ENCODE measurements at regions not wholly inside any gene's neighbourhood (a gene's known extent, or its start where the extent isn't known, plus 50 kb on each side); places are given as distances from the start of the nearest gene placed in this dataset.

DNA sequence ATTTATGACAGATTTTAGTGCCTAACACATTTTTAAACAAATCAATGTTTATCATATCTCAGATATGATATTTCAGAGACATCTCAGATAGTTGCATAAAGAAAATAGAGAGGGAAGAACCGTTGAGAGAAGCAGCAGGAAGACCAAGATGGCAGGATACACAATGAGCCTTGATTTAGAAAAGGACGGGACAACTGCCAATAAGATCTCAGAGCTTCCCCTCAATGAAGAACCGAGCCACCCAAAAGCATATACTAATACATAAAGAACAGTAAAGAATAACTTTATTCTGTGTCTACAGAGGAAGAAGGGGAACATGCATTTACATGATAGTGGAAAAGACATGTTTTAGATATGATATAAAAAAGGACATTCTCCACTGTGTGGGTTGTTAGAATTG, 375.9 kb upstream of the SOX5 start:
- no peaks in the 10 kb centered on the region for H3K9me3 ChIP-seq (ENCODE audit: control insufficient read depth in 2 of 3, insufficient read depth in 1 of 3, low read length in 3 of 3)
- H3K27ac ChIP-seq (ENCODE audit: low read depth in 2 of 2, low read length in 2 of 2): no peak overlapping the region
- H3K36me3 ChIP-seq (ENCODE audit: control insufficient read depth in 2 of 3, insufficient read depth in 3 of 3, low read length in 3 of 3): no peaks in the 10 kb centered on the region
- no peaks in the 10 kb centered on the region for H3K4me1 ChIP-seq (ENCODE audit: control insufficient read depth in 2 of 3, insufficient read depth in 2 of 3, low read depth in 1 of 3, low read length in 3 of 3)
- intact Hi-C loops (cut with DNase I): no loop called here
- no peak overlapping the region for H3K4me3 ChIP-seq (ENCODE audit: low read length in 3 of 3)
- DNase-seq (no peak), FAIRE-seq (no peak)
- H3K9ac ChIP-seq (ENCODE audit: low read length in 3 of 3): no peak overlapping the region
- TF ChIP-seq, protein P1, sequence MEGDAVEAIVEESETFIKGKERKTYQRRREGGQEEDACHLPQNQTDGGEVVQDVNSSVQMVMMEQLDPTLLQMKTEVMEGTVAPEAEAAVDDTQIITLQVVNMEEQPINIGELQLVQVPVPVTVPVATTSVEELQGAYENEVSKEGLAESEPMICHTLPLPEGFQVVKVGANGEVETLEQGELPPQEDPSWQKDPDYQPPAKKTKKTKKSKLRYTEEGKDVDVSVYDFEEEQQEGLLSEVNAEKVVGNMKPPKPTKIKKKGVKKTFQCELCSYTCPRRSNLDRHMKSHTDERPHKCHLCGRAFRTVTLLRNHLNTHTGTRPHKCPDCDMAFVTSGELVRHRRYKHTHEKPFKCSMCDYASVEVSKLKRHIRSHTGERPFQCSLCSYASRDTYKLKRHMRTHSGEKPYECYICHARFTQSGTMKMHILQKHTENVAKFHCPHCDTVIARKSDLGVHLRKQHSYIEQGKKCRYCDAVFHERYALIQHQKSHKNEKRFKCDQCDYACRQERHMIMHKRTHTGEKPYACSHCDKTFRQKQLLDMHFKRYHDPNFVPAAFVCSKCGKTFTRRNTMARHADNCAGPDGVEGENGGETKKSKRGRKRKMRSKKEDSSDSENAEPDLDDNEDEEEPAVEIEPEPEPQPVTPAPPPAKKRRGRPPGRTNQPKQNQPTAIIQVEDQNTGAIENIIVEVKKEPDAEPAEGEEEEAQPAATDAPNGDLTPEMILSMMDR (IDR thresholded peaks at IDR 0.05; ENCODE audit: borderline replicate concordance, extremely low read depth, insufficient read depth): no peak
- H3K27me3 ChIP-seq (ENCODE audit: control insufficient read depth, insufficient read depth, low read length): no peaks in the 10 kb centered on the region

GRCh38 chr12:24307716-24308335, 358.4 kb upstream of the SOX5 start:
- intact Hi-C loops (cut with DNase I): no loop called here
- Histone ChIP-seq H3K27ac (ENCODE audit: low read depth in 2 of 2, low read length in 2 of 2) (peak overlapping the region; percentile 3 to 55), H3K36me3 (ENCODE audit: control insufficient read depth in 2 of 3, insufficient read depth in 3 of 3, low read length in 3 of 3) (no peaks in the 10 kb centered on the region), H3K4me3 (ENCODE audit: low read length in 3 of 3) (no peak overlapping the region), H3K9me3 (ENCODE audit: control insufficient read depth in 2 of 3, insufficient read depth in 1 of 3, low read length in 3 of 3) (no peaks in the 10 kb centered on the region), H3K4me1 (ENCODE audit: control insufficient read depth in 2 of 3, insufficient read depth in 2 of 3, low read depth in 1 of 3, low read length in 3 of 3) (peaks cover 0 to 7% (median 0%) of the 10 kb centered on the region in 3 donors), H3K27me3 (ENCODE audit: control insufficient read depth, insufficient read depth, low read length) (no peaks in the 10 kb centered on the region), H3K9ac (ENCODE audit: low read length in 3 of 3) (no peak overlapping the region)
- TF ChIP-seq, protein P1 (IDR thresholded peaks at IDR 0.05; ENCODE audit: borderline replicate concordance, extremely low read depth, insufficient read depth): no peak
- peak in 3 of 5 donors; percentile 10 to 55 (median 45) for DNase-seq
- FAIRE-seq: no peak

- TF ChIP-seq, protein P1 (IDR thresholded peaks at IDR 0.05; ENCODE audit: borderline replicate concordance, extremely low read depth, insufficient read depth): no peak
Measured at GRCh38 chr12:24307153-24307552, 357.7 kb upstream of the SOX5 start.

GRCh38 chr12:24306001-24306400, 356.5 kb upstream of the SOX5 start:
- no peaks in the 10 kb centered on the region for H3K9me3 ChIP-seq (ENCODE audit: control insufficient read depth in 2 of 3, insufficient read depth in 1 of 3, low read length in 3 of 3)
- DNase-seq: no peak
- TF ChIP-seq, protein P1 (IDR thresholded peaks at IDR 0.05; ENCODE audit: borderline replicate concordance, extremely low read depth, insufficient read depth): no peak
- H3K27ac ChIP-seq (ENCODE audit: low read depth in 2 of 2, low read length in 2 of 2): no peak overlapping the region
- H3K4me1 ChIP-seq (ENCODE audit: control insufficient read depth in 2 of 3, insufficient read depth in 2 of 3, low read depth in 1 of 3, low read length in 3 of 3): peaks cover 0 to 7% (median 0%) of the 10 kb centered on the region in 3 donors
- H3K4me3 ChIP-seq (ENCODE audit: low read length in 3 of 3): no peak overlapping the region
- H3K27me3 ChIP-seq (ENCODE audit: control insufficient read depth, insufficient read depth, low read length): no peaks in the 10 kb centered on the region
- no peaks in the 10 kb centered on the region for H3K36me3 ChIP-seq (ENCODE audit: control insufficient read depth in 2 of 3, insufficient read depth in 3 of 3, low read length in 3 of 3)
- FAIRE-seq: no peak
- intact Hi-C loops (cut with DNase I): no loop called here
- H3K9ac ChIP-seq (ENCODE audit: low read length in 3 of 3): no peak overlapping the region

More at GRCh38 chr12:24307153-24307552, 357.7 kb upstream of the SOX5 start:
- FAIRE-seq (no peak), DNase-seq (no peak)
- Histone ChIP-seq H3K9ac (ENCODE audit: low read length in 3 of 3) (no peak overlapping the region), H3K27ac (ENCODE audit: low read depth in 2 of 2, low read length in 2 of 2) (peak overlapping the region in 1 of 2 donors; percentile 26), H3K27me3 (ENCODE audit: control insufficient read depth, insufficient read depth, low read length) (no peaks in the 10 kb centered on the region), H3K4me1 (ENCODE audit: control insufficient read depth in 2 of 3, insufficient read depth in 2 of 3, low read depth in 1 of 3, low read length in 3 of 3) (peaks cover 0 to 7% (median 0%) of the 10 kb centered on the region in 3 donors), H3K36me3 (ENCODE audit: control insufficient read depth in 2 of 3, insufficient read depth in 3 of 3, low read length in 3 of 3) (no peaks in the 10 kb centered on the region), H3K9me3 (ENCODE audit: control insufficient read depth in 2 of 3, insufficient read depth in 1 of 3, low read length in 3 of 3) (no peaks in the 10 kb centered on the region), H3K4me3 (ENCODE audit: low read length in 3 of 3) (no peak overlapping the region)
- intact Hi-C loops (cut with DNase I): no loop called here

Measured in kidney (tissue), 13 donors.